H1 (cell line): ENCODE measurements at regions not wholly inside any gene's neighbourhood (a gene's known extent, or its start where the extent isn't known, plus 50 kb on each side); places are given as distances from the start of the nearest gene placed in this dataset.

ENCODE experiments used
- KDM1A ChIP-seq: fragments of 200-600, 300-600 bp; sonication (generic); IDR thresholded peaks from 2 replicates; pipeline ENCODE4 v1.7.1; 2016; ENCODE audit warnings: mild to moderate bottlenecking, low read length, borderline replicate concordance

GRCh38 chr9:107637421-107638420, 148.2 kb upstream of the KLF4 start (continued):
- TF ChIP-seq KDM1A: no peak
